GM12878 (cell line): ENCODE measurements at regions not wholly inside any gene's neighbourhood (a gene's known extent, or its start where the extent isn't known, plus 50 kb on each side); places are given as distances from the start of the nearest gene placed in this dataset.

Experiments used
- BACH1 ChIP-seq: fragments of 450-650 bp; IDR thresholded peaks from 2 replicates; pipeline ENCODE4 v1.6.1; 2017; ENCODE audit warnings: mild to moderate bottlenecking, borderline replicate concordance
- CHD2 ChIP-seq: IDR thresholded peaks from 2 replicates; pipeline ENCODE4 v1.6.1; 2011; ENCODE audit warnings: low read depth, low read length, improper control_type of control experiment, borderline replicate concordance
- CHD4 ChIP-seq: fragments of 200-600 bp; sonication (generic); IDR thresholded peaks from 2 replicates; pipeline ENCODE4 v1.6.1; 2016; ENCODE audit warnings: mild to moderate bottlenecking
- CTCF ChIP-seq, 3 experiments: IDR thresholded peaks in 2 of 3; conservative IDR thresholded peaks in 1 of 3; 2 replicates each; pipeline ENCODE4 v1.5.1; 2011; ENCODE audit warnings: low read depth in 3 of 3, low read length in 3 of 3, mild to moderate bottlenecking in 3 of 3, control low read depth in 2 of 3, moderate library complexity in 2 of 3, inconsistent platforms in 1 of 3, mixed read lengths in 1 of 3; ENCODE audit not compliant: control insufficient read depth in 2 of 3, insufficient read depth in 1 of 3; ENCODE audit errors: extremely low read depth in 1 of 3
- ESRRA ChIP-seq: IDR thresholded peaks from 2 replicates; pipeline ENCODE4 v1.6.1; 2012; ENCODE audit warnings: mild to moderate bottlenecking, low read length, improper control_type of control experiment
- EZH2 ChIP-seq: IDR thresholded peaks from 2 replicates; pipeline ENCODE4 v1.6.1; 2012; ENCODE audit warnings: low read depth, mild to moderate bottlenecking, control low read depth, inconsistent platforms, low read length, borderline replicate concordance; ENCODE audit not compliant: control insufficient read depth
- HDAC6 ChIP-seq: fragments of 200-600 bp; sonication (generic); IDR thresholded peaks from one replicate; pipeline ENCODE4 v1.8.0; 2017; ENCODE audit warnings: antibody characterized with exemption; ENCODE audit not compliant: unreplicated experiment
- MTA2 ChIP-seq: fragments of 450-650 bp; IDR thresholded peaks from 2 replicates; pipeline ENCODE4 v1.6.1; 2016; ENCODE audit warnings: low read depth, mild to moderate bottlenecking, moderate library complexity
- MYC ChIP-seq: IDR thresholded peaks from 2 replicates; pipeline ENCODE4 v1.6.1; 2011; ENCODE audit warnings: mild to moderate bottlenecking, low read length, moderate library complexity, inconsistent platforms; ENCODE audit not compliant: insufficient read depth, insufficient replicate concordance, insufficient read length, severe bottlenecking
- POLR2A ChIP-seq: IDR thresholded peaks from 2 replicates; pipeline ENCODE4 v1.6.1; 2011; ENCODE audit warnings: low read depth, mild to moderate bottlenecking, low read length
- POLR2AphosphoS5 ChIP-seq: IDR thresholded peaks from 2 replicates; pipeline ENCODE4 v1.6.1; 2011; ENCODE audit warnings: mild to moderate bottlenecking, low read length, inconsistent platforms
- RAD21 ChIP-seq: IDR thresholded peaks from 2 replicates; pipeline ENCODE4 v1.6.1; 2011; ENCODE audit warnings: mild to moderate bottlenecking, low read depth, low read length, moderate library complexity; ENCODE audit not compliant: insufficient read depth
- SMAD5 ChIP-seq: IDR thresholded peaks from 2 replicates; pipeline ENCODE4 v1.6.1; 2016; ENCODE audit warnings: antibody characterized with exemption, low read depth
- TAF1 ChIP-seq: IDR thresholded peaks from 2 replicates; pipeline ENCODE4 v1.6.1; 2011; ENCODE audit warnings: mild to moderate bottlenecking, low read depth, low read length, borderline replicate concordance

GRCh38 chr10:123575105-123575504 lies 91.0 kb upstream of the GPR26 start:
- TF ChIP-seq RAD21 (no peak), HDAC6 (no peak), EZH2 (no peak), MYC (no peak), POLR2AphosphoS5 (no peak), CHD2 (no peak), TAF1 (no peak), BACH1 (no peak), CTCF (IDR thresholded peaks at IDR 0.05 in 2 of 3, conservative IDR thresholded peaks at IDR 0.05 in 1 of 3; ENCODE audit: control insufficient read depth in 2 of 3, extremely low read depth in 1 of 3, insufficient read depth in 1 of 3, low read depth in 3 of 3, low read length in 3 of 3) (no peak), MTA2 (no peak), POLR2A (no peak), CHD4 (no peak), ESRRA (no peak), SMAD5 (no peak)
